ENCODE measurements at regions not wholly inside any gene's neighbourhood (a gene's known extent, or its start where the extent isn't known, plus 50 kb on each side); places are given as distances from the start of the nearest gene placed in this dataset.
"Not testable (repeated sequence)": the region's sequence is repeated elsewhere in the genome, so short reads cannot be mapped to it uniquely, and the experiment has no call there.

DNA sequence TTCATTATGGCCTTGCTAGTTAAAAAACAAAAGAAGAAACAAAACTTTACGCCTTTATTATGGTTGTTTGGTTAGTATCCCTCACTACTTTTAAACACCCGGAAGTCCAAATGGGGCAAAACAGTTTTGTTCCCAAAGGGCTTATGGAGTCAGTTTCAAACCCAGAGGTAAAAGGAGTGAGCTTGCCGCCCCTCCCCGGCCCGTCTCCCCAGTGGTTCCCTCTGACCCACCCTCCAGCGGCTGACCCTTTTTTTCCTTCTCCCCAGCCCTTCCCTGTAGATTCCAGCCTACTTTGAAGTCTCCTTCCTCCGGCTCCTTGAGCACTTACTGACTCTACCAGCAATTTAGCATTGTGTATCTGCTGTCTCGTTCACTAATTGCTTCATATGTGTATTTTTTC is 209.2 kb downstream of the ICOS start:
- H3K27ac ChIP-seq, result no peak overlapping the region
- H3K4me3 ChIP-seq, result no peak overlapping the region
- no peak for DNase-seq (ENCODE audit: low read depth in 1 of 2, low spot score in 1 of 2)
- TF ChIP-seq, protein P1, sequence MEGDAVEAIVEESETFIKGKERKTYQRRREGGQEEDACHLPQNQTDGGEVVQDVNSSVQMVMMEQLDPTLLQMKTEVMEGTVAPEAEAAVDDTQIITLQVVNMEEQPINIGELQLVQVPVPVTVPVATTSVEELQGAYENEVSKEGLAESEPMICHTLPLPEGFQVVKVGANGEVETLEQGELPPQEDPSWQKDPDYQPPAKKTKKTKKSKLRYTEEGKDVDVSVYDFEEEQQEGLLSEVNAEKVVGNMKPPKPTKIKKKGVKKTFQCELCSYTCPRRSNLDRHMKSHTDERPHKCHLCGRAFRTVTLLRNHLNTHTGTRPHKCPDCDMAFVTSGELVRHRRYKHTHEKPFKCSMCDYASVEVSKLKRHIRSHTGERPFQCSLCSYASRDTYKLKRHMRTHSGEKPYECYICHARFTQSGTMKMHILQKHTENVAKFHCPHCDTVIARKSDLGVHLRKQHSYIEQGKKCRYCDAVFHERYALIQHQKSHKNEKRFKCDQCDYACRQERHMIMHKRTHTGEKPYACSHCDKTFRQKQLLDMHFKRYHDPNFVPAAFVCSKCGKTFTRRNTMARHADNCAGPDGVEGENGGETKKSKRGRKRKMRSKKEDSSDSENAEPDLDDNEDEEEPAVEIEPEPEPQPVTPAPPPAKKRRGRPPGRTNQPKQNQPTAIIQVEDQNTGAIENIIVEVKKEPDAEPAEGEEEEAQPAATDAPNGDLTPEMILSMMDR (IDR thresholded peaks at IDR 0.05; ENCODE audit: low read depth, low read length), result no peak
- no peaks in the 10 kb centered on the region for H3K27me3 ChIP-seq
- H3K36me3 ChIP-seq, result no peaks in the 10 kb centered on the region
- H3K4me1 ChIP-seq (ENCODE audit: low read depth), result no peaks in the 10 kb centered on the region
- no peaks in the 10 kb centered on the region for H3K9me3 ChIP-seq (ENCODE audit: low read depth)

DNA sequence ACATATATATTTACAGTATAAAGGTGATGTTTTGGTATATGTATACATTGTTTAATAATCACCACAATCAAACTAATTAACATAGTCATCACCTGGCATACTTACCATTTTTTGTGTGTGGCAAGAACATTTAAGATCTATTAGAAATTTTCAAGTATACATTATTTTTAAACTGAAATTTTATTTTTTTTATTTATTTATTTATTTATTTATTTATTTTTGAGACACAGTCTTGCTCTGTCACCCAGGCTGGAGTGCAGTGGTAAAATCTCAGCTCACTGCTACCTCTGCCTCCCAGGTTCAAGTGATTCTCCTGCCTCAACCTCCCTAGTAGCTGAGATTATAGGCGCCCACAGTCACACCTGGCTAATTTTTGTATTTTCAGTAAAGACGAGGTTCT is 210.5 kb downstream of the ICOS start:
- not testable (repeated sequence) for H3K27me3 ChIP-seq; DNase-seq (ENCODE audit: low read depth in 1 of 2, low spot score in 1 of 2); H3K36me3 ChIP-seq; H3K27ac ChIP-seq; H3K4me3 ChIP-seq; H3K4me1 ChIP-seq (ENCODE audit: low read depth); H3K9me3 ChIP-seq (ENCODE audit: low read depth)

DNA sequence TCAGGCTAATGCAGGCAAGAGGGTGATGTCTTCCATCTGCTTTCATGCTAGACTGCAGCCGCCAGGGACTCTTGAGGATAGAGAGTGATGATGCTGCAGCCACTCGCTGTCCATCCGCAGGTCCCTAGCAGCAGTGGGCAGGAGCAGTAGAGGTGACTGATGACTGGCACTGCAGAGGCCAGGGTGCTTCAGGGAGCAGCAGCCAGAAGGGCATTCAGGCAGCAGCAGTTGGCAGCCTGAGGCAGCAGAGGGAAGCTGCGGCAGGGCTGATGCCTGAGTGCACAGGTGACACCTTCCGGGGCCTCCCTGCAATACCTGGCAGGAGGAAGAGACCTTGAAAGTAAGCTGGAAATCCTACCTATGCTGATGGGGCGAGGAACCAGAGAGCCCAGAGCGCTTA is 214.2 kb downstream of the ICOS start:
- no peaks in the 10 kb centered on the region for H3K4me1 ChIP-seq (ENCODE audit: low read depth)
- H3K9me3 ChIP-seq (ENCODE audit: low read depth), result no peaks in the 10 kb centered on the region
- no peaks in the 10 kb centered on the region for H3K36me3 ChIP-seq
- TF ChIP-seq, protein P1 (IDR thresholded peaks at IDR 0.05; ENCODE audit: low read depth, low read length), result no peak
- DNase-seq (ENCODE audit: low read depth in 1 of 2, low spot score in 1 of 2), result no peak
- H3K27ac ChIP-seq, result no peak overlapping the region
- no peak overlapping the region for H3K4me3 ChIP-seq
- H3K27me3 ChIP-seq, result no peaks in the 10 kb centered on the region

DNA sequence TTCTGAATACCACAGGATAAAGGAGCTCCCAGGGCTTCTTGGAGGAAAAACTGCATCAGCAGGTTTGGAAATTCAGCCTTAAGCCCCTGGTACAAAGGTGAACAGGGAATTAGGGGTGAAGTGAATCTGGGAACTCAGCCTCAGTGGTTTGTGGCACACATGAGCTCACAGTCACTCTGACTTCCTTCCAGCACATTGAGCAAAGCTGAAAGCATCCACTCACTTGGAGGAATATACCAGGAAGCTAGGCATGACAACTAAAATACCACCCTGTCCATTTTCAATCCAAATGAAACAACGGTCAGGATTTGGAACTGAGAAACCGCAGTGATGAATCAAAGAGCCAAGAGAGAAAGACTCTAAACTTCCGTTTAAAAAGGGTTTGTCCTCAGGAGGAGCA is 216.1 kb downstream of the ICOS start:
- TF ChIP-seq, protein P1 (IDR thresholded peaks at IDR 0.05; ENCODE audit: low read depth, low read length), result no peak
- no peak for DNase-seq (ENCODE audit: low read depth in 1 of 2, low spot score in 1 of 2)

DNA sequence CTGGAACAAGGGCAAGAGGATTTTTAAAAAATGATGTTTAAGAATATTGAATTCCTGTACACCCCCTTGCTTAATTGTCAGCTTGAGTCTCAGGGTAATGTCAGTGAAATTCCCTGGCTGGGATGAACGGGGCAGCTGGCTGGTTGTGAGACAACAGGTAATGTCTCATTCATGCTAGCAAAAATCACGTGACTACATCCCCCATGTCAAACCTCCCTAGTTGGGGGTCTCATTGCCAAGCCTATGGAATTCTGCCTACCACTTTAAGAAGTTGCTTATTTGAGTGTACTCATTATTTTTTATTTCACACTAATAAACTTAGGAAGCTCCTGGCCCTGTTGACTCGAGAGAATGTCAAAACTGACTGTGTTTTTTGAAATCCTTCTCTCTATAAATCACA is 218.3 kb downstream of the ICOS start:
- TF ChIP-seq, protein P1 (IDR thresholded peaks at IDR 0.05; ENCODE audit: low read depth, low read length), result no peak
- no peaks in the 10 kb centered on the region for H3K9me3 ChIP-seq (ENCODE audit: low read depth)
- no peak overlapping the region for H3K27ac ChIP-seq
- DNase-seq (ENCODE audit: low read depth in 1 of 2, low spot score in 1 of 2), result no peak
- H3K27me3 ChIP-seq, result no peaks in the 10 kb centered on the region
- no peaks in the 10 kb centered on the region for H3K36me3 ChIP-seq
- H3K4me3 ChIP-seq, result no peak overlapping the region
- no peaks in the 10 kb centered on the region for H3K4me1 ChIP-seq (ENCODE audit: low read depth)

More for the DNA sequence above, 216.1 kb downstream of the ICOS start:
- H3K27me3 ChIP-seq, result no peaks in the 10 kb centered on the region
- no peak overlapping the region for H3K27ac ChIP-seq
- no peaks in the 10 kb centered on the region for H3K9me3 ChIP-seq (ENCODE audit: low read depth)
- no peak overlapping the region for H3K4me3 ChIP-seq
- H3K4me1 ChIP-seq (ENCODE audit: low read depth), result no peaks in the 10 kb centered on the region
- H3K36me3 ChIP-seq, result no peaks in the 10 kb centered on the region

DNA sequence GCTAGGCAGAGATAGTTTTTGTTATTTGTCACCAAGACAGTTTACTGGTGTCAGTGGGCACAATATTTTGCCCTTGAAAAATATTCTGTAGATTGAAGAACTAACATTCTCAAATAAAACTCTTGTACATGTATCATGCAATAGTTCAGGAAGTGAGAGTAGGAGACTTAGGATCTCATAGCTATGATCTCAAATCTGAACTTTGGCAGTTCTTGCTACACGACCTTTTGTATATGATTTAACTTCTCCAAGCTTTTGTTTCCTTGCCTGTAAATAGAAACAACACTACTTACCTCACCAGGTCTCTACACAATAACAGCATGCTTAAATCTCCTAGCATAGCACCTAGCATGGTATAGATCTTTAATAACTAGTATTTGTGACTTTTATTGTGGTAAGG is 219.9 kb downstream of the ICOS start:
- TF ChIP-seq, protein P1 (IDR thresholded peaks at IDR 0.05; ENCODE audit: low read depth, low read length), result no peak
- no peak overlapping the region for H3K27ac ChIP-seq

More for the DNA sequence above, 219.9 kb downstream of the ICOS start:
- H3K4me3 ChIP-seq, result no peak overlapping the region
- no peak for DNase-seq (ENCODE audit: low read depth in 1 of 2, low spot score in 1 of 2)
- no peaks in the 10 kb centered on the region for H3K36me3 ChIP-seq
- H3K9me3 ChIP-seq (ENCODE audit: low read depth), result no peaks in the 10 kb centered on the region
- H3K27me3 ChIP-seq, result no peaks in the 10 kb centered on the region
- H3K4me1 ChIP-seq (ENCODE audit: low read depth), result no peaks in the 10 kb centered on the region
